ENCODE measurements at regions not wholly inside any gene's neighbourhood (a gene's known extent, or its start where the extent isn't known, plus 50 kb on each side); places are given as distances from the start of the nearest gene placed in this dataset.

- no peak for TF ChIP-seq CTCF (IDR thresholded peaks at IDR 0.05)
- TF ChIP-seq POLR2A (IDR thresholded peaks at IDR 0.05), result no peak
Measured at GRCh38 chr7:16171928-16172327, 249.4 kb downstream of the CRPPA start.
